AG20443 (cell line): ENCODE measurements at regions not wholly inside any gene's neighbourhood (a gene's known extent, or its start where the extent isn't known, plus 50 kb on each side); places are given as distances from the start of the nearest gene placed in this dataset.
"Not testable (repeated sequence)": the region's sequence is repeated elsewhere in the genome, so short reads cannot be mapped to it uniquely, and the experiment has no call there.

Source experiments
- DNase-seq: peaks from one replicate; pipeline ENCODE4 v3.0.0; 2012; ENCODE audit warnings: low spot score, mixed read lengths

- DNase-seq, result not testable (repeated sequence)
Observed at GRCh38 chr2:208685929-208686328, 279.3 kb downstream of the PTH2R start.

GRCh38 chr2:208686665-208687064 lies 280.1 kb downstream of the PTH2R start:
- no peak for DNase-seq

DNA sequence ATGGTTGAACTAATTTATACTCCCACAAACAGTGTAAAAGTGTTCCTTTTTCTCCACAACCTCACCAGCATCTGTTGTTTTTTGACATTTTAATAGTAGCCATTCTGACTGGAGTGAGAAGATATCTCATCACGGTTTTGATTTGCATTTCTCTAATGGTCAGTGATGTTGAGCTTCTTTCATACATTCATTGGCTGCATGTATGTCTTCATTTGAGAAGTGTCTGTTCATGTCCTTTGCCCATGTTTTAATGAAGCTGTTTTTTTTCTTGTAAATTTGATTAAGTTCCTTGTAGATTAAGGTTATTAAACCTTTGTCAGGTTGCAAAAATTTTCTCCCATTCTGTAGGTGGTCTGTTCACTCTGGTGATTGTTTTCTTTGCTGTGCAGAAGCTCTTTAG lies 281.1 kb downstream of the PTH2R start:
- not testable (repeated sequence) for DNase-seq

GRCh38 chr2:208698114-208698513 lies 291.5 kb downstream of the PTH2R start:
- no peak for DNase-seq

DNA sequence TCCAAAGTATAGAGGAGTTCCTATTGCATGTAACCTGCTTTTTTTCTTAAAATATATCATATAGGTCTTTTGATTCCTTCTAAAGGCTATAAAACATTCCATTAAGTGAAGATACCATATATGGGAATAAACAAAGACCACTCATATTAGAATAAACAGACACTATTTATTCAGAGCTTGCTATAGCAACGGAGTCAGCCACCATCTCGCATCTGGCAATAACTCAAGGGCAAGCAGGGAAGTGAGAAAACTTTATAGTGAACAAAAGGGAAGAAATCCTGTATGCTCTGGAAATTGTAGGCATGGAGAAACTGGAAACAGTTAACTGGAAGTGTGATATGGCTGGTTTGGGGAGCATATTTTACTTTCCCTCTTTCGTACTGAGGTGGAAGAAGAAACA lies 301.9 kb downstream of the PTH2R start:
- no peak for DNase-seq

- no peak for DNase-seq
Observed at GRCh38 chr2:208711598-208711997, 305.0 kb downstream of the PTH2R start.

- DNase-seq, result no peak
Observed at GRCh38 chr2:208713066-208713745, 306.6 kb downstream of the PTH2R start.

DNA sequence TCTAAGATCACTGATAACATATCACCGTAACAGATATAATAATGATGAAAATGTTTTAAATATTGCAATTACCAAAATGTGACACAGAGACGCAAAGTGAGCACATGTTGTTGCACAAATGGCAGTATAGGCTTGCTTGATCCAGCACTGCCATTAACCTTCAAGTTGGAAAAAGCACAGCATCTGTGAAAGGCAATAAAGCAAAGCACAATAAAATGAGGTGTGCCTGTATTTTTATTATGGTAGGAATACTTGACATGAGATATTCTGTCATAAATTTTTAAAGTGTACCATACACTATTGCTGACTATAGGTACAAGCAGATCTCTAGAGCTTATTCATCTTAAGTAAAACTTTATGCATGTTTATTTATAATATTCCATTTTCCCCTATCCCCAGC lies 312.2 kb downstream of the PTH2R start:
- DNase-seq, result no peak

DNA sequence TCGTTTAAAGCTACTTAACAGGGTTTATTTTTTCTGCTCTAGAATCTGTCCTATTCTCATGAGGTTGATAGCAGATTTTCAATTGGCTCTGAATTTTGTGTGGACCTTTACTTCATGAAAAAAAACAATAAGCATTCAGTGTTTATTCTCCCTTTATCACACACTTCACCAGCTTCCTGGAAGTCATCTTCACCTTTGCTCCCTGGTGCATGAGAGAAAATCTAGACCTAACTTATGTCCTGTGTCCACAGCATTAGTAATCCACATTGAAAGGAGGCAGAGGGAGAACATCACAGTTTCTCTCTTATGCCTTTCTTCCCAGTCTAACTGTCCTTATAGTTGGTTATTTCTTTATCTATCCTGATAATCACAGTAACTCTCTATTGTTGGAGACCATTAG lies 316.1 kb downstream of the PTH2R start:
- no peak for DNase-seq

DNA sequence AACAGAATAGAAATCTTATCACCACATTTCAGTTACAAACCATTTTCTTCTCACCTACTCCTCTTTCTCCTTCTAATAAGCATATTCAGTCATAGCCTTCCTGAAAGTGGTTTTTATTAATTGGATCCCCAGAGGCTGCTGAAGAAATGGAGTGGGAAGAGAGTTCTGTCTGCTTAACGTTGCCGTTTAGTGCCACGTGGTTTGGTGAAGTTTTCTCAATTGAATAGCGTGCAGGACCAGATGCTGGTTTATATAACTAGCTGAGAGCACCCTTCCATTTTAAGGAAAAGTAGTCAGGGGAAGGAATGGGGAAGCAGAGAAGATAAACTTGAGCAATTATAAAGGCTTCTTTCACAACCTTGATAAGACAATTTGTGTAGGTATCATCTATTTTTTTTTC lies 318.7 kb downstream of the PTH2R start:
- DNase-seq, result no peak

DNA sequence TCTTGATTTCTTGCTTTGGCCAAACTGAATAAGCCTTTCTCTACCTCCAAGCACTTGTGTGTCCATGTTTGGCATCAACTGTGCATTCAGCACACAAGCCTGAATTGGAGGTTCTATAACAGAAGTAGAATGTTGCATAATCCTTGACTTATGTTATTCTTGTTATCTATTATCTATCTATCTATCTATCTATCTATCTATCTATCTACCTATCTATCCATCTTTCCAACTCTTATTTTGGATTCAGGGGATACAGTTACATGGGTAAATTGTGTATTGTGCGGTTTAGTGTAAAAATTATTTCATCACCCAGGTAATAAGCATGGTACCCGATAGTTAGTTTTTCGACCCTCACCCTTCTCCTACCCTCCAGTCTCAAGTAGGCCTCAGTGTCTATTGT lies 319.6 kb downstream of the PTH2R start:
- DNase-seq, result no peak

- not testable (repeated sequence) for DNase-seq
Observed at GRCh38 chr2:208751663-208752415, 345.2 kb downstream of the PTH2R start.

- DNase-seq, result no peak
Observed at GRCh38 chr2:208757364-208757763, 350.8 kb downstream of the PTH2R start.

GRCh38 chr2:208773074-208773473 lies 366.5 kb downstream of the PTH2R start:
- not testable (repeated sequence) for DNase-seq

DNA sequence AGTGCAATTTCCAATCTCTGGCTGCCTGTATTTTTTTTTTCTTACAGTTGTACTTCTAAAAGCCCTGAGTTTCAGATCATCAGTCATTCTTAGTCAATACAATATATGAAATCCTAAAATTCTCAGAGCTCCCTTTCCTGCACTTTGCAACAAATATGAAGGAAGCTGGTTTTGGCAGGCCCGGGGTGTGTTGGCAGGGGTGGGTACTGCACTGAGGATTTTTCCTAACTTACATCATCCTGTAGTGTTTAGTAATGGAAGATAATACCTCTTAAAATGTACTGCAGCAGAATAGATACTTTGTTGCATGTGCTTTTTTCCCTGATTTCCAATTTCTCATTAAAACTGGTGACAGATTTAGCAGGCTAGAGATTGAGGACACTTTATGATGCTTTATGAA lies 374.6 kb downstream of the PTH2R start:
- DNase-seq, result no peak

DNA sequence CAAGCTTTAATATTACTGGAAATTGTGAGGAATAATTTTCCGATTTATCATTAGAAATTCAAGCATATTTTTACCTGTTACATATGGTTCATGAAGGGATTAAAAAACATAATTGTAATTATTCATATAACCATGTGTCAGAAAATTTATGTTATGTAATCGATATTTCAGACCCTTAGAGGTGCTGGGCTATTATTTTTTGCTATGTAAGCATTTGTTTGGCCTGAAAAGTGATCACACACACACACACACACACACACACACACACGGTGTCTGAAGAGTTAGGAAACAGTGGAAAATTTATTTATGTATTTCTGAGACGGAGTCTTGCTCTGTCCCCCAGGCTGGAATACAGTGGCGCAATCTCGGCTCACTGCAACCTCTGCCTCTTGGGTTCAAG lies 375.5 kb downstream of the PTH2R start:
- DNase-seq, result no peak

- DNase-seq, result no peak
Observed at GRCh38 chr2:208783184-208783583, 376.6 kb downstream of the PTH2R start.

DNA sequence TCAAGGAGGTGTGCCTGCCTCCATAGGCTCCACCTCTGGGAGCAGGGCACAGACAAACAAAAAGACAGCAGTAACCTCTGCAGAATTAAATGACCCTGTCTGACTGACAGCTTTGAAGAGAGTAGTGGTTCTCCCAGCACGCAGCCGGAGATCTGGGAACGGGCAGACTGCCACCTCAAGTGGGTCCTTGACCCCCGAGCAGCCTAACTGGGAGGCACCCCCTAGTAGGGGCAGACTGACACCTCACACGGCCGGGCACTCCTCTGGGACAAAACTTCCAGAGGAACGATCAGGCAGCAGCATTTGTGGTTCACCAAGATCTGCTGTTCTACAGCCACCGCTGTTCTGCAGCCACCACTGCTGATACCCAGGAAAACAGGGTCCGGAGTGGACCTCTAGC lies 378.2 kb downstream of the PTH2R start:
- DNase-seq, result not testable (repeated sequence)

- no peak for DNase-seq
Observed at GRCh38 chr2:208791257-208791656, 384.7 kb downstream of the PTH2R start.

DNA sequence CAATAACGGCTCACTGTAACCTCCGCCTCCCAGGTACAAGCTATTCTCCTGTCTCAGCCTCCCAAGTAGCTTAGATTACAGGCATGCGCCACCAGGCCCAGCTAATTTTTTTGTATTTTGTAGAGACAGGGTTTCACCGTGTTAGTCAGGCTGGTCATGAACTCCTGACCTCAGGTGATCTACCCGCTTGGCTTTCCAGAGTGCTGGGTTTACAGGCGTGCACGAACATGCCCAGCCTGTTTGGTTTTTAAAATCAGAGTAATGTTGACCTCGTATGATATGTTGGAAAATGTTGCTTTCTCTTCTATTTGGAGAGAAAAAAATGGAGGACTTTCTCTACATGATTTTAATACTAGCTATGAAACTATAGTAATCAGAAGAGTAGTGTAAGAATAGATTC lies 386.2 kb downstream of the PTH2R start:
- no peak for DNase-seq

DNA sequence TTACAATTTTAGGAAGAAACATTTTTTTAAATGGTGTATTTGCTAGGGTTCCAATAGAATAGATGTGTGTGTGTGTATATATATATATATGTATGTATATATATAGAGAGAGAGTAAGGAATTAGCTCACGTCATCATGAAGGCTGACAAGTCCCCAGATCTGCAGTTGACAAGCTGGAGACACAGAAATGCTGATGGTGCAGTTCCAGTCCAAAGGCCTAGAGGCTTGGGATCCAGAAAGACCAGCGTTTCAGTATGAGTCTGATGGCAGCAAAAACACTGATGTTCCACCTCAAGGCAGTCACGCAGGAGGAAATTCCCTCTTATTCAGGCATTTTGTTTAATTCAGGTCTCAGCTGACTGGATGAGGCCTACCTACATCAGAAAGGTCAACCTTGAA lies 386.8 kb downstream of the PTH2R start:
- DNase-seq, result no peak

- DNase-seq, result no peak
Observed at GRCh38 chr2:208794288-208794975, 387.8 kb downstream of the PTH2R start.

DNA sequence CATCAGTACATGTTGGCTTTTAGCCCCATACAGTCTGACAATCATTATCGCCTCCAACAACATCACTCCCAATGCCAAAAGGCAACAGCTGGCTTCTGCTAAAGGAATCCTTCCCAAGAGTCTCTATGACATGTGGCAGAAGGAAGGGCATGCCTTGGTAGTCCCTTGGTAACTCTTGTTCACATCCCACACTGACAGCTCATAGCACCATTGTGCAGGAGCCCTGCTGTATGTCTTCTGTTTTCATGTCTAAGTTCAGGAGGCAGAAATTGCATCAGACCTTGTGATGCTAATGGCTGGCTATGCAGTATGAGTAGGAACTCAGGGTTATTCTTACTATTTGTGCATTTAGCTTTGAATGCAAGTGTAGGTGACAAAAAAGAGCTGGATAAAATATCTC lies 392.1 kb downstream of the PTH2R start:
- no peak for DNase-seq
